Smooth muscle cell (in vitro differentiated cells): ENCODE measurements at regions not wholly inside any gene's neighbourhood (a gene's known extent, or its start where the extent isn't known, plus 50 kb on each side); places are given as distances from the start of the nearest gene placed in this dataset.

Source experiments
- DNase-seq: peaks from one replicate; lab custom pipeline; 2025; ENCODE audit not compliant: unreplicated experiment; lab: John Stamatoyannopoulos, UW
- H2AFZ ChIP-seq: fragments of 200-600 bp; sonication (generic); 2 replicates; pipeline ENCODE4 v1.6.0; 2016; ENCODE audit warnings: antibody characterized with exemption, low read depth, mild to moderate bottlenecking
- H3F3A ChIP-seq: fragments of 200-600 bp; sonication (generic); 2 replicates; pipeline ENCODE4 v1.6.0; 2017; ENCODE audit warnings: antibody characterized with exemption, low read depth
- H3K27ac ChIP-seq: fragments of 200-600 bp; sonication (generic); 2 replicates; pipeline ENCODE4 v1.5.1; 2016; ENCODE audit warnings: low read depth, mild to moderate bottlenecking
- H3K27me3 ChIP-seq: fragments of 200-600 bp; sonication (generic); 2 replicates; pipeline ENCODE4 v1.6.1; 2016; ENCODE audit warnings: low read depth, mild to moderate bottlenecking
- H3K36me3 ChIP-seq: fragments of 200-600 bp; sonication (generic); 2 replicates; pipeline ENCODE4 v1.5.1; 2016; ENCODE audit warnings: low read depth
- H3K4me1 ChIP-seq: fragments of 200-600 bp; sonication (generic); 2 replicates; pipeline ENCODE4 v1.5.1; 2016; ENCODE audit warnings: low read depth
- H3K4me2 ChIP-seq: fragments of 200-600 bp; sonication (generic); 2 replicates; pipeline ENCODE4 v1.6.0; 2016; ENCODE audit warnings: mild to moderate bottlenecking
- H3K4me3 ChIP-seq: fragments of 200-600 bp; sonication (generic); 2 replicates; pipeline ENCODE4 v1.5.1; 2016; ENCODE audit warnings: mild to moderate bottlenecking
- H3K79me2 ChIP-seq: fragments of 200-600 bp; sonication (generic); 2 replicates; pipeline ENCODE4 v1.6.0; 2016; ENCODE audit warnings: low read depth, mild to moderate bottlenecking
- H3K9ac ChIP-seq: fragments of 200-600 bp; sonication (generic); 2 replicates; pipeline ENCODE4 v1.6.0; 2016; ENCODE audit warnings: low read depth
- H3K9me3 ChIP-seq: fragments of 200-600 bp; sonication (generic); replicated peaks from 2 replicates; pipeline ENCODE4 v1.5.1; 2016; ENCODE audit warnings: low read depth
- H4K20me1 ChIP-seq: fragments of 200-600 bp; sonication (generic); 2 replicates; pipeline ENCODE4 v1.6.0; 2016; ENCODE audit warnings: low read depth
- WGBS: methylation state at CpG from one replicate; pipeline ENCODE4 v1.1.7; 2016; ENCODE audit warnings: low lambda C conversion rate; 5-methylcytosine and 5-hydroxymethylcytosine counted together
- TF ChIP-seq, protein P1 (sequence below): fragments of 200-600 bp; sonication (generic); IDR thresholded peaks from 2 replicates; pipeline ENCODE4 v1.5.1; 2017; ENCODE audit warnings: borderline replicate concordance, mild to moderate bottlenecking, antibody characterized with exemption; ENCODE audit not compliant: insufficient read depth, poor library complexity, severe bottlenecking

DNA sequence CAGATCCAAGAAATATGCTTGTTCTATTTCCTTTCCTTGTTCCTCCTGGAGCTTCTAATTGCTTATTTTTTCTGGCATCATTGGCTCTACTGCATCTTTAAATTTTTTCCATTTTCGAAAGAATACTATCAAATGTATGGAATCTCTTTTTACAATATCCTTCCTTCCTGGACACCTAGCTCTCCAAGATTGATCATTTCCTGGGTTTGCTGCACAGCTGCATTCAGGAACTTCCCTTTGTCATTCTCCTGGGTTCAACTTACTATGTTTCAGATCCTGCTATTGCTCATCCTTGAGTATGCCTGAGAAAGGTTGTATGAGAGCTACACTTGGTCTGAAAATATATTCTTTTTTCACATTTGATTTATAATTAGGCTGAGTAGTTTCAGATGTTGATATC is 73.7 kb upstream of the ERCC6L2 start:
- Histone ChIP-seq H3K4me1 (no peaks in the 10 kb centered on the region), H2AFZ (no peak overlapping the region), H3K4me3 (no peak overlapping the region), H3K4me2 (no peak overlapping the region), H3K9me3 (no peaks in the 10 kb centered on the region), H3K36me3 (no peaks in the 10 kb centered on the region), H3F3A (no peaks in the 10 kb centered on the region), H4K20me1 (no peaks in the 10 kb centered on the region), H3K9ac (no peak overlapping the region), H3K27ac (no peak overlapping the region), H3K27me3 (peaks cover 4% of the 10 kb centered on the region), H3K79me2 (no peaks in the 10 kb centered on the region)
- no peak for DNase-seq
- 97% methylated on average over 1 of the region's 1 CpG for WGBS
- TF ChIP-seq, protein P1, sequence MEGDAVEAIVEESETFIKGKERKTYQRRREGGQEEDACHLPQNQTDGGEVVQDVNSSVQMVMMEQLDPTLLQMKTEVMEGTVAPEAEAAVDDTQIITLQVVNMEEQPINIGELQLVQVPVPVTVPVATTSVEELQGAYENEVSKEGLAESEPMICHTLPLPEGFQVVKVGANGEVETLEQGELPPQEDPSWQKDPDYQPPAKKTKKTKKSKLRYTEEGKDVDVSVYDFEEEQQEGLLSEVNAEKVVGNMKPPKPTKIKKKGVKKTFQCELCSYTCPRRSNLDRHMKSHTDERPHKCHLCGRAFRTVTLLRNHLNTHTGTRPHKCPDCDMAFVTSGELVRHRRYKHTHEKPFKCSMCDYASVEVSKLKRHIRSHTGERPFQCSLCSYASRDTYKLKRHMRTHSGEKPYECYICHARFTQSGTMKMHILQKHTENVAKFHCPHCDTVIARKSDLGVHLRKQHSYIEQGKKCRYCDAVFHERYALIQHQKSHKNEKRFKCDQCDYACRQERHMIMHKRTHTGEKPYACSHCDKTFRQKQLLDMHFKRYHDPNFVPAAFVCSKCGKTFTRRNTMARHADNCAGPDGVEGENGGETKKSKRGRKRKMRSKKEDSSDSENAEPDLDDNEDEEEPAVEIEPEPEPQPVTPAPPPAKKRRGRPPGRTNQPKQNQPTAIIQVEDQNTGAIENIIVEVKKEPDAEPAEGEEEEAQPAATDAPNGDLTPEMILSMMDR = no peak

DNA sequence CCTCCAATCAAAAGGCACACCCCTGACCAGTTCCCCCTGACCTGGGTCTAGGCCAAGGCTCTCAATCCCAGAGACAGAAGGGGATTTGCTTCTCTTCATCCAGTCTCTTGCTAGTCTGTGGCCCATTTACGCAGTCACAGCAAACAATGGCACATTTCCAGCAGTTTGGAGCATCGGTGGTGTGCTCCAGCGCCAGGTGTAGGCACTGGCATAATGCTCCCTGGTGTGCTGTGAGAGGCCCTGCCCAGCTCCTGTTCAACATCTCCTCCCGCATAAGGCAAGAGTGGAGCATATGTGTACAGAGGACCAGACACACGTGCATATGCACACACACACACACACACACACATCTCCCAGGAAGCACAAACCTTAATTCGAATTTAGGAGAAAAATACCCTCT is 79.5 kb upstream of the ERCC6L2 start:
- Histone ChIP-seq H3K27me3 (peaks cover 4% of the 10 kb centered on the region), H3K4me3 (no peak overlapping the region), H4K20me1 (no peaks in the 10 kb centered on the region), H3F3A (no peaks in the 10 kb centered on the region), H3K4me1 (no peaks in the 10 kb centered on the region), H3K36me3 (no peaks in the 10 kb centered on the region), H3K79me2 (no peaks in the 10 kb centered on the region), H3K9me3 (no peaks in the 10 kb centered on the region), H3K9ac (no peak overlapping the region), H3K27ac (no peak overlapping the region), H3K4me2 (no peak overlapping the region), H2AFZ (no peak overlapping the region)
- no peak for DNase-seq
- TF ChIP-seq, protein P1 = no peak
- 90% methylated on average over 6 of the region's 6 CpGs for WGBS

DNA sequence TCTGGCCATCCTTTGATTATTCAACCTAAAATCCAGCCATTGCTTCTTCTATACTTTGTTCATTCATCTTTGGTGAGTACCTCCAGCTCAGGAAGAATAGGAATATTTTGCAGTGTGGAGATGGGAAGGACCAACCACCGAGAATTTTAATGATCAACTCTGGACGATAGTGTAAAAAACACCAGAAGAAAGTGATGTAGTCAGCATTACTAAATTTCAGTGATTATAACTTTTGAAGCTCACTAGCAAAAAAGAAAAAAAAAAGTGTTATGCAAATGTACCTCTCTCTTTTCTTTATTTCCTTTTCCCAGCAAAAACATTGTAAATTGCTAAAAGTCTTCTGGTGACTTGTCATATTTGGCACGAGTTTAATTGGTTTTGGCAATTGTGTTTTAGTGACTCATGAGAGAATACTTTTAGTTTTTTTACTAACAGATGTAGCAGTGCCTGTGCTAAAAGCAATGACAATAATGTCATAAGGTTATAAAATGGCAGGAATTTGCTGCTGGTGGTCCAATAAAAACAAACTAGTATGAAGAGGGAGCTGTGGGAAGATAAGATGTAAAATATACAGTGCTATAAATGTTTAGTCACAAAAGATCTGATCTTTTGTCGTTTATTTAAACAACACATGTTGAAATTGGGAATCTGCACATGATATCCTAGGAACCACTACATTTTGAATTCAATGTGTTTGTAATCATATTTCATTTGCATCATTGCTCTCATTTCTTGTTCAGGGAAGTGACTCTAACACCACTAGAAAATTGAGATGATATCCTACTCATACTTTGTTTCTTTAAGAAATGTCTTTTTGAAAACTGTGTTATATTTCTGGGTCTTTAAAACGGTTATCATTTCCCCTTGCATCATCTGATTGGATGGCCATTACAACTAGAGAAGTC is 81.3 kb upstream of the ERCC6L2 start:
- H3K27ac ChIP-seq = no peak overlapping the region

More for the DNA sequence above, 81.3 kb upstream of the ERCC6L2 start:
- Histone ChIP-seq H3F3A (no peaks in the 10 kb centered on the region), H3K36me3 (no peaks in the 10 kb centered on the region), H3K9ac (no peak overlapping the region), H3K4me2 (peak overlapping the region; percentile 8), H3K4me3 (no peak overlapping the region), H3K79me2 (no peaks in the 10 kb centered on the region), H3K9me3 (no peaks in the 10 kb centered on the region), H2AFZ (no peak overlapping the region), H4K20me1 (no peaks in the 10 kb centered on the region), H3K27me3 (no peaks in the 10 kb centered on the region), H3K4me1 (no peaks in the 10 kb centered on the region)
- no peak for DNase-seq
- 55% methylated on average over 5 of the region's 5 CpGs for WGBS
- TF ChIP-seq, protein P1 = no peak
